Fibroblast of lung (primary cell): ENCODE measurements at regions not wholly inside any gene's neighbourhood (a gene's known extent, or its start where the extent isn't known, plus 50 kb on each side); places are given as distances from the start of the nearest gene placed in this dataset.

Source experiments
- DNase-seq, 2 donors: peaks; one replicate each; pipeline versions ENCODE4 v3.0.0 to v3.0.0-alpha.2; 2010; ENCODE audit warnings: low read depth in 2 of 2
- H2AFZ ChIP-seq: 2 replicates; pipeline ENCODE4 v1.5.1; 2012; ENCODE audit warnings: low read length, control low read depth, inconsistent platforms
- H3K27ac ChIP-seq: 2 replicates; pipeline ENCODE4 v1.5.1; 2011; ENCODE audit warnings: low read length, control low read depth; ENCODE audit not compliant: insufficient read depth
- H3K27me3 ChIP-seq: 2 replicates; pipeline ENCODE4 v1.5.1; 2011; ENCODE audit warnings: mild to moderate bottlenecking, low read length; ENCODE audit not compliant: control insufficient read depth, insufficient read depth
- H3K36me3 ChIP-seq: 2 replicates; pipeline ENCODE4 v1.5.1; 2011; ENCODE audit warnings: low read length; ENCODE audit not compliant: control insufficient read depth, insufficient read depth
- H3K4me1 ChIP-seq: 2 replicates; pipeline ENCODE4 v1.5.1; 2011; ENCODE audit warnings: low read length; ENCODE audit not compliant: control insufficient read depth, insufficient read depth; ENCODE audit errors: extremely low read depth
- H3K4me2 ChIP-seq: 2 replicates; pipeline ENCODE4 v1.5.1; 2011; ENCODE audit warnings: low read length, control low read depth; ENCODE audit not compliant: insufficient read depth; ENCODE audit errors: extremely low read depth
- H3K4me3 ChIP-seq, 4 experiments: fragments of 200-600 bp in 1 of 4; sonication (generic) in 1 of 4; replicated peaks in 1 of 4; 2 replicates each; pipeline ENCODE4 v1.5.1; 2011 to 2016; ENCODE audit warnings: low read length in 4 of 4, low read depth in 3 of 4, mild to moderate bottlenecking in 3 of 4, control low read depth in 2 of 4, inconsistent platforms in 1 of 4, mixed read lengths in 1 of 4; ENCODE audit not compliant: insufficient read depth in 1 of 4; ENCODE audit errors: control extremely low read depth in 1 of 4
- H3K79me2 ChIP-seq: 2 replicates; pipeline ENCODE4 v1.5.1; 2012; ENCODE audit warnings: mild to moderate bottlenecking, low read length, inconsistent platforms; ENCODE audit not compliant: control insufficient read depth, insufficient read depth
- H3K9ac ChIP-seq: 2 replicates; pipeline ENCODE4 v1.5.1; 2011; ENCODE audit warnings: mild to moderate bottlenecking, low read length, control low read depth; ENCODE audit not compliant: insufficient read depth
- H3K9me3 ChIP-seq: 2 replicates; pipeline ENCODE4 v1.5.1; 2012; ENCODE audit warnings: low read depth, low read length; ENCODE audit not compliant: control insufficient read depth, insufficient read depth
- H4K20me1 ChIP-seq: 2 replicates; pipeline ENCODE4 v1.5.1; 2011; ENCODE audit warnings: low read length; ENCODE audit not compliant: control insufficient read depth, insufficient read depth; ENCODE audit errors: extremely low read depth
- CTCF ChIP-seq, 2 donors: IDR thresholded peaks in 1 of 2; conservative IDR thresholded peaks in 1 of 2; 1 replicate in 1 of 2; 2 replicates in 1 of 2; pipeline ENCODE4 v1.5.1; 2011 to 2012; ENCODE audit warnings: low read length in 2 of 2, control low read depth in 1 of 2, inconsistent platforms in 1 of 2, low read depth in 1 of 2, mild to moderate bottlenecking in 1 of 2
- EZH2 ChIP-seq: IDR thresholded peaks from 2 replicates; pipeline ENCODE4 v1.5.1; 2012; ENCODE audit warnings: low read length, control low read depth, mild to moderate bottlenecking; ENCODE audit errors: missing control alignments

GRCh38 chr1:175885326-175885725 is 141.9 kb upstream of the TNR start:
- Histone ChIP-seq H3K27me3 (no peaks in the 10 kb centered on the region), H3K79me2 (no peaks in the 10 kb centered on the region), H3K9ac (no peak overlapping the region), H2AFZ (no peak overlapping the region), H3K4me2 (no peak overlapping the region), H3K36me3 (no peaks in the 10 kb centered on the region), H3K4me3 (no peak overlapping the region), H3K4me1 (no peaks in the 10 kb centered on the region), H4K20me1 (no peaks in the 10 kb centered on the region), H3K27ac (no peak overlapping the region), H3K9me3 (no peaks in the 10 kb centered on the region)
- TF ChIP-seq CTCF (conservative IDR thresholded peaks at IDR 0.05 in 1 of 2, IDR thresholded peaks at IDR 0.05 in 1 of 2; ENCODE audit: low read depth in 1 of 2, low read length in 2 of 2): no peak
- TF ChIP-seq EZH2: no peak
- DNase-seq: peak in 1 of 2 donors; percentile 54

- no peak for DNase-seq
- H3K36me3 ChIP-seq: no peaks in the 10 kb centered on the region
- H3K27ac ChIP-seq: no peak overlapping the region
- no peaks in the 10 kb centered on the region for H4K20me1 ChIP-seq
- H3K27me3 ChIP-seq: no peaks in the 10 kb centered on the region
- no peak overlapping the region for H3K4me2 ChIP-seq
- TF ChIP-seq EZH2: no peak
- TF ChIP-seq CTCF (conservative IDR thresholded peaks at IDR 0.05 in 1 of 2, IDR thresholded peaks at IDR 0.05 in 1 of 2; ENCODE audit: low read depth in 1 of 2, low read length in 2 of 2): no peak
- no peak overlapping the region for H3K4me3 ChIP-seq
- H2AFZ ChIP-seq: no peak overlapping the region
- H3K79me2 ChIP-seq: no peaks in the 10 kb centered on the region
- H3K9ac ChIP-seq: no peak overlapping the region
- no peaks in the 10 kb centered on the region for H3K4me1 ChIP-seq
- H3K9me3 ChIP-seq: no peaks in the 10 kb centered on the region
These were observed 141.0 kb upstream of the TNR start for GRCh38 chr1:175884369-175884768.

GRCh38 chr1:175882192-175882591 is 138.8 kb upstream of the TNR start:
- no peaks in the 10 kb centered on the region for H3K4me1 ChIP-seq
- H3K9ac ChIP-seq: no peak overlapping the region
- TF ChIP-seq CTCF (conservative IDR thresholded peaks at IDR 0.05 in 1 of 2, IDR thresholded peaks at IDR 0.05 in 1 of 2; ENCODE audit: low read depth in 1 of 2, low read length in 2 of 2) (no peak), EZH2 (no peak)
- DNase-seq: no peak
- H3K4me2 ChIP-seq: no peak overlapping the region
- H2AFZ ChIP-seq: no peak overlapping the region
- no peaks in the 10 kb centered on the region for H4K20me1 ChIP-seq
- no peaks in the 10 kb centered on the region for H3K36me3 ChIP-seq
- H3K79me2 ChIP-seq: no peaks in the 10 kb centered on the region
- no peak overlapping the region for H3K4me3 ChIP-seq
- H3K27ac ChIP-seq: no peak overlapping the region
- no peaks in the 10 kb centered on the region for H3K27me3 ChIP-seq
- H3K9me3 ChIP-seq: no peaks in the 10 kb centered on the region
